ENCODE measurements at regions not wholly inside any gene's neighbourhood (a gene's known extent, or its start where the extent isn't known, plus 50 kb on each side); places are given as distances from the start of the nearest gene placed in this dataset.

GRCh38 chr4:94126669-94127068, 81.0 kb upstream of the SMARCAD1 start:
- Histone ChIP-seq H3K27me3 (no peaks in the 10 kb centered on the region), H3K36me3 (no peaks in the 10 kb centered on the region), H3K9me3 (no peaks in the 10 kb centered on the region), H3K4me1 (no peaks in the 10 kb centered on the region), H3K4me3 (no peak overlapping the region), H3K27ac (no peak overlapping the region), H3K9ac (ENCODE audit: low read depth in 2 of 2, low read length in 2 of 2) (no peak overlapping the region)
- TF ChIP-seq CTCF (IDR thresholded peaks at IDR 0.05): peak; percentile 16
- intact Hi-C loops (cut with DNase I): loop anchor here (10.0 kb wide), 1 partner anchor 222 kb away; no protein-coding TSS in a partner anchor
- no peak for DNase-seq

GRCh38 chr4:94127707-94128328, 79.8 kb upstream of the SMARCAD1 start:
- DNase-seq: no peak
- Histone ChIP-seq H3K4me1 (no peaks in the 10 kb centered on the region), H3K4me3 (no peak overlapping the region), H3K36me3 (no peaks in the 10 kb centered on the region), H3K27me3 (no peaks in the 10 kb centered on the region), H3K9ac (ENCODE audit: low read depth in 2 of 2, low read length in 2 of 2) (no peak overlapping the region), H3K27ac (no peak overlapping the region), H3K9me3 (no peaks in the 10 kb centered on the region)
- intact Hi-C loops (cut with DNase I): loop anchor here (2.0 to 10.0 kb wide), 2 partner anchors 223 to 337 kb away; no protein-coding TSS in a partner anchor
- peak; percentile 52 for TF ChIP-seq CTCF (IDR thresholded peaks at IDR 0.05)

- Histone ChIP-seq H3K9me3 (no peaks in the 10 kb centered on the region), H3K36me3 (no peaks in the 10 kb centered on the region), H3K4me3 (no peak overlapping the region), H3K9ac (ENCODE audit: low read depth in 2 of 2, low read length in 2 of 2) (no peak overlapping the region), H3K27ac (no peak overlapping the region), H3K4me1 (no peaks in the 10 kb centered on the region), H3K27me3 (no peaks in the 10 kb centered on the region)
- intact Hi-C loops (cut with DNase I): no loop called here
- no peak for TF ChIP-seq CTCF (IDR thresholded peaks at IDR 0.05)
- no peak for DNase-seq
Observed at GRCh38 chr4:94131212-94131611, 76.5 kb upstream of the SMARCAD1 start.

- Histone ChIP-seq H3K4me1 (no peaks in the 10 kb centered on the region), H3K4me3 (no peak overlapping the region), H3K27me3 (no peaks in the 10 kb centered on the region), H3K9me3 (no peaks in the 10 kb centered on the region), H3K36me3 (no peaks in the 10 kb centered on the region), H3K9ac (ENCODE audit: low read depth in 2 of 2, low read length in 2 of 2) (no peak overlapping the region), H3K27ac (no peak overlapping the region)
- TF ChIP-seq CTCF (IDR thresholded peaks at IDR 0.05): no peak
- no peak for DNase-seq
- intact Hi-C loops (cut with DNase I): no loop called here
Observed at GRCh38 chr4:94135701-94136100, 72.0 kb upstream of the SMARCAD1 start.

- no peak overlapping the region for H3K27ac ChIP-seq
- DNase-seq: no peak
- H3K36me3 ChIP-seq: no peaks in the 10 kb centered on the region
- intact Hi-C loops (cut with DNase I): no loop called here
- no peak overlapping the region for H3K9ac ChIP-seq (ENCODE audit: low read depth in 2 of 2, low read length in 2 of 2)
- no peaks in the 10 kb centered on the region for H3K9me3 ChIP-seq
- H3K4me1 ChIP-seq: no peaks in the 10 kb centered on the region
- H3K27me3 ChIP-seq: no peaks in the 10 kb centered on the region
- H3K4me3 ChIP-seq: no peak overlapping the region
- no peak for TF ChIP-seq CTCF (IDR thresholded peaks at IDR 0.05)
Observed at GRCh38 chr4:94139931-94140612, 67.6 kb upstream of the SMARCAD1 start.

Measured in colonic mucosa (tissue), 4 donors.